ENCODE measurements at regions not wholly inside any gene's neighbourhood (a gene's known extent, or its start where the extent isn't known, plus 50 kb on each side); places are given as distances from the start of the nearest gene placed in this dataset.

DNA sequence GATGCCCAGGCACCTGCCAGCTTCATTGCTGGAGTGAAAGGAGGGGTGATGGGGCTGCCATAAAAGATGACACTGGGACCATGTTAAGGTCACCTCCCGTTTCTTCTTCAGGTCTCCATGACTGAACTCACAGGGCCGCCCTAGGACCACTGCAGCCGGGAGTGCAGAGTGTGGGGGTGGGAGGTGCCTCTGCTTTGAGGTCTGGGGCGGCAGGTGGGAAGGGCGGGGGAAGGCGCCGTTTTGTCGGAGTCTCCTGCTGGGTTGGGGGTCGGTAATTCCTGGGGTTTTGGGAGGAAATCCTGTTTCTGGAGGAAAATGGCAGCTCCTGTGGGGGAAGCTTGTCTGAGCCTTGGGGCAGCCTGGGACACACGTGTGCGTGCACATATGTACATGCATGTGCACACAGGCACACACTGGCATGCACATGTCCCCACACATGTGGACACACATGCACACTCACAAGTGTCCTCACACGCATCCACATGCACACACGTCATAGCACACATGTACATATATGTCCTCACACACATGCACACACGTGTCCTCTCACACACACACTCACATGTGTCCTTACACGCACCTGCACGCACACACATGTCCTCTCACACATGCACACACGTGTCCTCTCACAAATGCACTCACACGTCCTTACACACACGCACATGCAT lies 990.9 kb downstream of the BRD1 start:
- no peak for DNase-seq (ENCODE audit: low read depth)

DNA sequence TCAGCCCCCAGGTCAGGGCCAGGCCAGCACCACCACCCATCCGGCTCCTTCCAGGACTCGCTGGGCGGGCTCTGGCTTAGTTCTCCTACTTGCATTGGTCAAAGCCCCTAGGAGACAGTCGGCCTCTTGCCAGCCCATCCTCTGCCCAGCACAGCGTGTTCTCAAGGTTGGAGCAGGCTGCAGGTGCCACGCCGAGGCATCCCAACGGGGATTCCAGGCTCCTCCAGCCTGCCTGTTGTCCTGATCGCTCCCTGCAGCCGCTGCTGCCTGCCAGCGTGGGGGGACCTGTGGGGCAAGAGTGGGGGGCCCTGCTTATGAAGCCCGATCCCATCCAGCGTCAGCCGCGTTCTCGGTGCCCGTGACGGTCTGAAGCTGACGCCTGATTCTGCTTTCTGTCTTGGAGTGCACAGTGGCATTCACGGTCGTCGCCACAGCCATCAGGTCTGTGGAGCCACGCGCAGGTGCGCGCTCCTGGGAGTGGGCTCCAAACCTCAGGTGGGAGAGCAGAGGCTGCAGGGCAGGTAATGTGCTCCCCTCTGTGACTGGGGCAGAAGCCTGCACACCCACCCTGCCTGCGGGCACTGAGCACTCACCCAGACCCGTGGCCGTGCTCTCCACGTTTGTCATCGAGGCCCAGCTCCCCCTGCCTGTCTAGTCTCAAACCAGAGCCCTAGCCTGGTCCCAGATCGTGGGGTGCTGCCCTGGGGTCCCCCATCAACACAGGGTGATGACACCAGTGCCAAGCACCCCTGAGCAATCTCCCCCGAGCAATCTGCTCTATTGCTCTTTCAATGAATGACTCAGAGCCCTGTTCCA lies 991.6 kb downstream of the BRD1 start:
- DNase-seq (ENCODE audit: low read depth) = no peak

DNA sequence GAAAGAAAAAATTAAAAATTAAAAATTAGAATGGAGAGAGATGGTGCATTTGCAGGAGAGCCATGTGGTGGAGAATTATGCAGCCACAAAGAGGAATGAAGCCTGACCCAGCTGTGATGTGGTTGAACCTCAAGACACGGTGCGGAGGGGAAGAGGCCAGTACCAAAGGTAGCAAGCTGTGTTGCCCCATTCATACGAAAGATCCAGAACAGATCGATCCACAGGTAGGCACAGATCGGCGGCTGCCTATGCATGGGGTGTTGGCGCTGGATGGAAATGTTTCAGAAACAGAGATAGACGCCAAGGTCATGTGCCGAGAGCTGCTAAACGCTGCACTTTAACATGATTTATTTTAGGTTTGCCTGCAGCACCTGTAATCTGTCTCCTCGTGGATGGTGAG lies 992.3 kb downstream of the BRD1 start:
- no peak for DNase-seq (ENCODE audit: low read depth)

DNA sequence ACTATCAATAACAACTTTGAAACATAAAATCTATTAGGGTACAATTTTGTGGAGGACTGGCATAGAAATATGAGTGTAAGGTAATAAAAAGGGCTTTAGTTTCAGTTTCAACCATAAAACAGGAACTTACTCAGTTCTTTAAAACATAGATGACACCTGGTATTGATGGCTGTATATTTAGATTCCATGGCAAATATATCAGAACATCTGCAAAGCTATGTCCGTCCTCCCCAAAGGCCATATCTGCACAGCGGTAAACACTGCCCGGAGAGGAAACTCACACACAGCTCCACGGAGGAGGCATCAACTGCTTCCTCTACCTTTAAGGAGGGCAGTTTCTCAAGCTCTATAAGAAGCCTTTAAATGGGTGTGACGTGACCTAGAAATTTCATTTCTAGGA lies 993.3 kb downstream of the BRD1 start:
- DNase-seq (ENCODE audit: low read depth) = no peak

DNA sequence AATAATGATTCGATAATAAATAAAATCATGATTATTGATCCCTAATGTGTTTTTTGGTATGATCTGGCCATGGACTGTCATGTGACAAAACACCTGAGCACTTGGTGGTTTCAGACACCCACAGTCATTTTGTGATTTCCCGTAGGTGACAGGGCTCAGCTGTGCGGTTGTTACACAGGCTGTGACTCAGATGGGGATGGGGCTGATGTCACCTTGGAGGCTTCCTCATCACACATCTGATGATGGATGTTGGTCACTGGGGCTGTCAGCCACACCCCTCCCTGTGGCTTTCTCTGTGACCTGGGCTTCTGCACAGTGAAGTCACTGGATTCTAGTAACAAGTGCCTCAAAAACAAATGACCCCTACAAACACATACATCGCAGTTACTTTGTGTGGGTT lies 995.1 kb downstream of the BRD1 start:
- DNase-seq (ENCODE audit: low read depth) = no peak

DNA sequence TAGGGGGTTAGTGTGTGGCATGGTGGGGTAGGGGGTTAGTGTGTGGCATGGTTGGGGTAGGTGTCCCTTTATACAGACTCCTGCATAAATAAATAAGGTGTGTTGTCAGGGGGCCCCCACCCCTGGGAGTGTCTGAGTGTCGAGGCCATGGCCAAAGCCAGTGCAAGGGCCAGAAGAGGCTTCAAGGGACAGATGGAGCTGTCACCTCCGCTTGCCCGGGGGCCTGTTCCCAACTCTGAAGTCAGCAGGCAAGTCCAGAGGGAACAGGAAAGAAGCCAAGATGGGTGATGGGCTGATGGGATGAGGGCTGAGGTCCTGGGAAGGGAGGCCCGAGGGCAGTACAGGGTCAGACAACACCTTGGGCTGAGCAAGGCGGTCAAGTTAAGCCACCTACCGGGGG lies 997.8 kb downstream of the BRD1 start:
- no peak for DNase-seq (ENCODE audit: low read depth)

DNA sequence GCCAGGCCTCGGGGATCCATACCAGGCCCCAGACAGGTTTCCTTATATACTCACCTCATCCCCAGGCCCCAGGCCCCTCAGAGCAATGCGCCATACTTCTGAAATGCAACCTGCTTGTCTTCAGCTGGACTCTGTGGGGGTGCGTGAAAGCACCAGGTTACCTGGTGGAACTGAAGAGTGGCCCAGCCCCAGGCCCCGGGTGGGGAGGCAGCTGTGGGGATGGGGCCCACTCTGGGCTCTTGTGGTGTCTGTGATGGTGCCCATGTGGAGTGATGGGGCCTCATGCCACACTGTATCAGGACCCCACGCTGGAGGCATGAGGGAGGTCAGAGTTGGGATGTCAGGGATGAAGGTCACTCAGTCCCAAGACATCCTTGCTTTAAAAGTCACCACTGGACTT lies 999.0 kb downstream of the BRD1 start:
- no peak for DNase-seq (ENCODE audit: low read depth)

DNA sequence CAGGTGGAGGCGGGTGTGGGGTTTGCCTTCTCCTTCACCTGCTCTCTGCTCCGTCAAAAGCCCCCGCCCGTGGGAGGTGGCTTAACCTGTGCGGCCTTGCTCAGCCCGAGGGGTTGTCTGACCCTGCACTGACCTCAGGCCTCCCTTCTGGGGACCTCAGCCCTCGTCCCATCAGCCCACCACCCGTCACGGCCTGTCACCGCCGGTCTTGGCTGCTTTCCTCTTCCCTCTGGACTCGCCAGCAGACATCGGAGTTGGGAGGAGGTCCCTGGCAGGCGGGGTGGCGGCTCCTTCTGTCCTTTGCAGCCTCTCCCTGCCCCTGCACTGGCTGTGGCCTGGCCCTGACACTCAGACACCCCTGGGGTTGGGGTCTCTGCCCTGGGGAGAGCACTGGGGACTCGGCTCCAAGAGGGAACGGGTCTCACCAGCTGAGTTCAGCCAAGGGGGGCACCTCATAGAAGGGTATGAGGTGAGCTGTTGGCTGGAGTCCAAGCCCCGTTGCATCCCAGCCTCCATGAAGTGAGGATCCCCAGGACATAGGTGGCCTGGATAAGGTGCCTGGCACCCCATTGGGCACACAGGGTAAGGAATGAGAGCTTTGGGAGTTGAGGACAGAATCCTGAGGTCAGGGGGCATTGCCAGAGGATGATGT lies 999.6 kb downstream of the BRD1 start:
- no peak for DNase-seq (ENCODE audit: low read depth)

DNA sequence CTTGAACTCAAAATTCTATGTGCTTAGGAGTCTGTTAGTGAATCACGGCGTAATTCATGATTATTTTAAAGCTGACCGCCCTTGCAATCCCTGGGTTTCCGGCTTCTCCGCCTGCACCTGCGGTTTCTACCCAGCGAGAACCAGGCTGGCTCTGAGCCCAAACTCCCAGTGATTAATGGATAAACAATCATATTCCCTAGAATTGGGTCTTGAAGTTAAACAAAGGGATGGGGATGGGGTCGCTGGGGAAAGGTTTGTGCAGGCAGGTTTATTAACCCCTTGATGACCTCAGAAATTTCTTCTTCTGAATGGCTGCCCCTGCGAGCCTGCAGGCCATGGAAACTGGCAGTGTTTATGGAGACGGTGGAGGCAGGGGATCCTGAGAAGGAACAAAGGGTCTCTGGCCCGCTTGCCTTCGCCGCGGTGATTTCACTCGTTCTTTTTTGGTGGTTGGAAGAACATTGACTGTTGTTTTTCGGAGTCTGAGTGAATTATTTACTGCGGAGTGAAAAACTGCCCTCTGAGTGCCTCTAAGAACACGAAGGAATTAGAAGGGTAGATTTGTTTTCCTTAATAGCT lies 1000.3 kb downstream of the BRD1 start:
- no peak for DNase-seq (ENCODE audit: low read depth)

DNA sequence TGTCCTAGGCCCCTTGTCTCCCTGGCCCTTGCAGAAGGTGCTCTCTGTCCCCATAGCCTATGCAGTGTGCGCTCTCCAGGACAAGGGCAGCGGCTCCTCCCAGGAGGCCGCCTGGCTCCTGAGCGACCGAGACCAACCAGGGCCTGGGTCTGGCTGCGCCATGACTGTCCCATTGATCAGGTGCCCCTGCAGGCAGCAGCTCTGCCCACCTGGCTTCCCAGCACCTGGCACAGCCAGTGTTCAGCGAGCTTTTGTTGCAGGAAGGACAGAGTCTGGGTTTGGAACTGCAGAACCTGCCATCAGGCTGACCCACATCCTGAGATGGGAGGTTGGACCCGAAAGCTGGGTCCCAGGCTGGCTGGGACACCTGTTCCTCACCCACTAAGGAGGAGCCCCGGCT lies 1001.1 kb downstream of the BRD1 start:
- DNase-seq (ENCODE audit: low read depth) = no peak

DNA sequence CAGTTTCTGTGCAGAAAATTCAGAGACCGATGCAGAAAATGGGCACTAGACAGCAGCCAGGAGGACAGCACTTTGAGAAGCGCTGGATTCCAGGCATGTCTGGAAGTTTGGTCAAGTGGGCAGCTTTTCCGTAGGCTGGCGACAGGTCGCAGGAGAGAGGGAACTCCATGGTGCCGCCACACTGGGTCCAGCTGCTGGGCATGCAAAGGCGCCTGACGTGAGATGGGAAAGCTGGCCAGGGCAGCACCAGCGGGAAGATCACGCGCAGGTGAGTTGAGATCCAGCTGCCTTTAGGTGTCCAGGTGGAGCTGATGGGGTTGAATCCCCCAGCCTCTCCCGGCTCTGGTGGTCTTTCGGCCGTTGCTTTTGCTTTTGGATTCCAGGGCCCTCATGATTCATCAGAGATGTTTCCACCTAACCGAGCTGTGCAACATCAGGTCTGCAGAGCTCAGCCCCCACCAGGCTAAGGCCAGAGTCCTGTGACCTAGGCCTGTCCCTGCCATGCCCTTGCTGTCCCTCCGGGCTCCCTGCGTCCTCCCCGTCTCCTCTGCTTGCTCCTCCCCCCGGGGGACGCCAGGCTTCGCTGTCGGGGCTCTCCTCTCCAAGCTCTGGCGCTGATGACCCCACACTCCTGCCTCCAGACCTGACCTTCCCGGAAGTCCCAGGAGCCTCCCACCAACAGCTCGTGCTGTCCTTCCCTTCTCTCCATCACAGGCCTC lies 1001.7 kb downstream of the BRD1 start:
- DNase-seq (ENCODE audit: low read depth) = no peak

DNA sequence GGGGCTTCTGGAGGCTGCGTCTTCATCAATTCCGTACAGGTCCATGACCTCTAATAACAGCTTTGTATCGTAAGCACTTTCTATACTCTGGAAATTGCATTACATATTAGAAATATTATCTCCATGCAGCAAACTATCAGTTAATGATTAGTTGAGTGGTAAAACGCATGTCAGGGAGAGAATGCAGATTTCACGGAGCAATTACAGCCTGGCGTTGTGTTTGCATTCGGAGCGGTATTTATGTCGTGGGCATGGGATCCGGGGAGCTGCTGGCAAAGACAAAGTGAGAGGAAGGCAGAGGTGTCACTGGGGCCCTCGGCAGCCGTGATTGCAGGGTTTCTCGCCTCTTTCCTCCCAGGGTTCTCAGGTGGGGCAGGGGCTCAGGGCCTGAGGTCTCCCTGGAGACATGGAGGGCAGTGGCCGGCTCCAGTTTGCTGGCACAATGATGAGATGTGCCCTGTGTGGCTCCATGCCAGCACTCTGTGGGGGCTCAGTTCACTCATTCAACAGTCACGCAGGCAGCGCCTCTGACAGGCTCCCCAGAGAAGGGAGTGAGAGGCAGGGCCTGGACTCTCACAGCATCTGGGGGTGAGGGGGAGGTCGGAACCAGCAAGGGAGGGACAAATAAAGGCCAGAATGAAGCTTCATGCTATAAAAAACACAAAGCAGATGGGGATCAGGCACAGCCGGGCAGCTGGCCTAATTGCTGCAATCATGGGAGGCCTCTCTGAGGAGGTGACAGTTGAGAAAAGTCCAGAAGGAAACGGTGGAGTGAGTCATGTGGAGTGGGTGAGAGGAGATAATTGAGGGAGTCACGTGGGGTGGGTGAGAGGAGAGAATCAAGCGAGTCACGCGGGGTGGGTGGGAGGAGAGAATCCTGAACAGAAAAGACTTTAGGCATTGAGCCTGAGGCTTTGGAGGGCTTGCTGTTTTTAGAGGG lies 1002.7 kb downstream of the BRD1 start:
- DNase-seq (ENCODE audit: low read depth) = no peak

DNA sequence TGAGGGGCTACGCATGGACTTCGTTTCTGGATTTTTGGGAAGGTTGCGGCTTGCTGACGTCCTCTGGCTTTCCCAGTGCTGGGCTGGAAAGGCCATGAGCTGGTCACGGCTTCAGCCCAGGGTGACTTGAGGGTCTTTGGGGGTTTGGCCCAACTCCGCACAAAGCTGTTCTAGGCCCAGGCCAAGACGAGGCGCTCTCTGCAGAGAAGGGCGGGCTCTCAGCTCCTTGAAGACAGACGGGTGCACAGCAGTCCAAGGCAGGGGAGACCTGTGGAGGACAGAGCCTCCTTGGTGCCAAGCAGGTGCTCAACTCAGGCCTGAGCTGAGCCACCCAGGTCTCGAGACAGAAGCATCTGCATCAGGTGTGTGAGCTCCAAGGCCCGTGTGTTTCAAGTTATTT lies 1003.7 kb downstream of the BRD1 start:
- no peak for DNase-seq (ENCODE audit: low read depth)

DNA sequence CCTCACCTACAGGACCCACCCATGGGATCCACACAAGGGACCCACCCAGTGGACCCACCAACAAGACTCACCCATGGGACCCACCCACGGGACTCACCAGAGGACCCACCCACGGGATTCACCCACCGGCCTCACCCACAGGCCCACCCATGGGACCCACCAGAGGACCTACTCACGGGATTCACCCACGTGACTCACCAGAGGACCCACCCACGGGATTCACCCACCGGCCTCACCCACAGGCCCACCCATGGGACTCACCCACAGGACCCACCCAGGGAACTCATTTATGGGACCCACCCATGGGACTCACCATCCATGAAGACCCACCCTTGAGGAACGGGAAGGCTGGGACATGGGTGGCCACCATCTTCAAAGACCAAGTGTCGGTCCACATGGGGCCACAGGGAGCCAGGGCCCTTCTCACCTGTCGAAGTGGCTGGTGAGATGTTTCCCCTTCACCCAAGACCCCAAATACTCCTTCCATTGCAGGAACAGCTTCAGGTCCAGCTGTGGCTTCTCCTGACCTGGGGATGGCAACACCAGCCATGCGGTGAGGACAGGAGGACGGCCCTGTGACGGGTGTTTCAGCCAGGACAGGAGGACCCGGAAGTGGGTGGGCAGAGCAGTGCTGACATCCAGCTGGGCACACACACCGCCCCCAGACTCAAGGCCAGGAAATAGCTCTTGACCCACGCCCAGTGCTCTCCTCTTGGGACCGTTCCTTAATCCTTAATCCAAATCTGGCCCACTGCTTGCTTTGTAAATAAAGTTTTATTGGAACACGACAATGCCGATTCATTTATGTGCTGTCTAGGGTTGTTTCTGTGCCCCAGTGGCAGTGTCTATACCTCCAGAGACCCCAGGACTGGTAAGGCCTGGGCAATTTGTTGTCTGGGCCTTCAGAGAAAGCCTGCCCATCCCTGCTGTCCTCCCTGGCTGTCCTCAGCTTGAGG lies 1005.1 kb downstream of the BRD1 start:
- DNase-seq (ENCODE audit: low read depth) = no peak

DNA sequence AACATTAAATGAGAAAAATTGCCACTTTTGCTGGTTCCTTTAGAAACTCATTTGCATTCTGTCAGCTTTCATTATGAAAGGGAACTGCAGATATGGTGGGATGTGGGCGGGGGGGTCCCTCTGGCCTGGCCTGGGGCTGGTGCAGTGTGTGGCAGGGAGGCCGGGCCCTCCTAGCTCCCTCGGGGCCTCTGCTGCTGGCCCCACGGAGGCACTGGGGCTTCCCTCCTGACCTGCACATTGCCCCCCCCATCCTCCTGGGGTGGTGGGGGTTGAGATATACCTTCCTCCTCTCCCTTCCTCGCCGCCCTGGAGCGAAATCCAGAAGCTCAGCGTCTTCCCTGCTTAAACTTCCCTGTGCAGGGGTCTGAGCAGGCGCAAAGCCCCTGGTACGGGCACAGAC lies 1005.9 kb downstream of the BRD1 start:
- DNase-seq (ENCODE audit: low read depth) = no peak

DNA sequence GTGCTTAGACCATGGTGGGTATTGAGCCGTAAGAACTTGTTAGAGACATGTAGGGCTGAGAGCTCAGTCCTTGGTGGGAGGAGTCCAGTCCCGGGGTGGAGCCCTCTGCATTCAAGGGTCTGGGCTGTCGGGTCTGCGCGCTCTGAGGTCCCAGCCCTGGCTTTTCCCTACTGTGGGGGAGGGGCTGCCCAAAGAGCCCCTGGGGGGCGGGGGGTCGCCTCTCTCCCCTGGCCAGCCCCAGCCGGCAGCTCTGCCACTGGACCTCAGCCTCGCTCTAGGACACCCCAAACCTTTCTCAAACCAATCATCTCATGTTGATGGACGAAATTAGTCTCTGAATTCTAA lies 1006.4 kb downstream of the BRD1 start:
- no peak for DNase-seq (ENCODE audit: low read depth)

DNA sequence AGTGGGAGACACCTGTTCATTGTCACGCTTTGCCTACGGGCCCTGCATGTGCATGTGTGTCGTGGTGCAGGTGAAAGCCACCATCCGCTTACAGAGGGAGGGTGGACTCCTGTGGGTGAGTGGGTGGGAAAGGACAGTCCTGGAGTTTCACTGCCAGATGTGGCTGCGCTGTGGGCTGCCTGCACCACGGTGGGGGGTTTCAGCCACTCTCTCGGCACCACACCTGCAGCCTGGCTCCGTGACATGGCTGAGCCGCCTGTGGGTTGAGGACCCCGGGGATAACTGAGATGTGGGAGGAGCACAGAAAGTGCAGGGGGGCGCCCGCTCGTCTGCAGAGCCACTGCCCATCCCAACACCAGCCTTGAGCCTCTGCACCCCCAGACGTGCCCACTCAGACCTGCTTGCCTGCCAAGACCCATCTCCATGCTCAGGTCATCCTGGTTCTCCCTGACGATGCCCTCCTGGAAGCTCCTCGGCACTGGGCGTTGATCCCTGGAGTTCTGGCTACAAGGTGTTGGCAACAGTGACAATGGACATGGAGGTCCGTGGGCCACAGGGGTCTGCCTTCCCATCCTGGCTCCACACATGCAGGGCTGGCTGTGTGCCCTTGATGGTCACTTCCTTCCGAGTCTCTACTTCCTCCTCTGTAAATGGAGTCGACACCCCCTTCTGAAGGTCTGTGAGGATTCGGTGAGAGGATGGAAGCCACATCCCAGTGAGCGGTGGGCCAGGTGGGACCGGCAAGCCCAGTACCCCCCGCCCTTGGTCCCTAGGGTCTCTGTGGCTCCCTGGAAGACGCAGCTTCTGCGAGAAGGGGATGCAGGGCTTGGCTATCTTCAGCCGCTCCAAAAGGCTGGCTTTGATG lies 1007.0 kb downstream of the BRD1 start:
- DNase-seq (ENCODE audit: low read depth) = no peak

DNA sequence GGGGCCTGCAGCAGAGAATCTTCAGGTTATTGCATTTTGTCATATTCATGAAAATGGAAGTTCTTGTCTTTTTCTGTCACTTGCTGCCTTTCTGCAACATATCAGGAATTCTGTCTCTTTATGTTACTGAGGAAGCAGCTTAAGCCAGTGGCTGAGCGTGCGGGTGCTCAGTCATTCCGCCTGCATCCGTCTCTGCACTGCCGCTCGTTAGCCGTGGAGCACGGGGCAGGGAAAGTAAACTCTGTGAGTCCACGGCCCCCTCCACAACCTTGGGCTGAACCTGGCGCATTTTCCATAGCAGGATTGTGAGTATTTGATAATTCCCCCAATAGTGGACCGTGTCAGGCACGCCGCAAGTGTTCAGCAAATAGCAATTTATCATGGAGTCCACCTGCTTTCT lies 1007.7 kb downstream of the BRD1 start:
- no peak for DNase-seq (ENCODE audit: low read depth)

DNA sequence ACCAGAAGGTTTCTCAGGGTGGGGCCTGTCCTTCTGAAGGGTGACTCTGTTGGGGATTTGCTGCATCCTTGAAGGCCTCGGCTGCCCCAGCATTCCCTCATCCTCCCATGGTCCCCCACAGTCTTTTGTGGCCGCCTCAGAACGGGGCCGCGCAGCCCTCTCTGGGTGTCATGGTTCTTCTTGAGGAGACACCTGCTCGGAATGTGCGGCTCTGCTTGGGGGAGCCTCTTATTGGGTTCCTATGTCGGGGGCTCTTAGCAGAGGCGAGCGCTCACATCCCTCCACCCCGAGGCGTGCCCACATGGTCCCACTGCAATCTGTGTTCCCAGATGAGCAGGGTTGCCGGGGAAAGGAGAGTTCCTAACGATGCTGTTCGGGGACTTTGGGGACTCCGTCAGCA lies 1008.4 kb downstream of the BRD1 start:
- DNase-seq (ENCODE audit: low read depth) = no peak
